Chondrocyte (in vitro differentiated cells): ENCODE measurements at regions not wholly inside any gene's neighbourhood (a gene's known extent, or its start where the extent isn't known, plus 50 kb on each side); places are given as distances from the start of the nearest gene placed in this dataset.
"Not testable (repeated sequence)": the region's sequence is repeated elsewhere in the genome, so short reads cannot be mapped to it uniquely, and the experiment has no call there.

ENCODE experiments used
- DNase-seq: peaks from one replicate; pipeline ENCODE4 v3.0.0; 2021; ENCODE audit warnings: mixed read lengths, low spot score
- H3K27ac Mint-ChIP-seq: one replicate; pipeline ENCODE4 v1.8.0; 2021; ENCODE audit warnings: mild to moderate bottlenecking, moderate library complexity, mixed read lengths; ENCODE audit not compliant: unreplicated experiment
- H3K27me3 Mint-ChIP-seq: 2 replicates; pipeline ENCODE4 v1.8.0; 2021; ENCODE audit warnings: low read depth, mixed read lengths
- H3K36me3 Mint-ChIP-seq: 2 replicates; pipeline ENCODE4 v1.8.0; 2021; ENCODE audit warnings: low read depth, mixed read lengths
- H3K4me1 Mint-ChIP-seq: 2 replicates; pipeline ENCODE4 v1.8.0; 2021; ENCODE audit warnings: low read depth, mild to moderate bottlenecking, mixed read lengths
- H3K4me3 Mint-ChIP-seq: one replicate; pipeline ENCODE4 v1.8.0; 2021; ENCODE audit warnings: mild to moderate bottlenecking, moderate library complexity, mixed read lengths; ENCODE audit not compliant: unreplicated experiment
- H3K9me3 Mint-ChIP-seq: 2 replicates; pipeline ENCODE4 v1.8.0; 2021; ENCODE audit warnings: low read depth, mixed read lengths
- TF ChIP-seq, protein P1 (sequence below): fragments of 200-600 bp; sonication (generic); IDR thresholded peaks from 2 replicates; pipeline ENCODE4 v1.5.0; 2021; ENCODE audit warnings: antibody characterized with exemption, mild to moderate bottlenecking, moderate library complexity

DNA sequence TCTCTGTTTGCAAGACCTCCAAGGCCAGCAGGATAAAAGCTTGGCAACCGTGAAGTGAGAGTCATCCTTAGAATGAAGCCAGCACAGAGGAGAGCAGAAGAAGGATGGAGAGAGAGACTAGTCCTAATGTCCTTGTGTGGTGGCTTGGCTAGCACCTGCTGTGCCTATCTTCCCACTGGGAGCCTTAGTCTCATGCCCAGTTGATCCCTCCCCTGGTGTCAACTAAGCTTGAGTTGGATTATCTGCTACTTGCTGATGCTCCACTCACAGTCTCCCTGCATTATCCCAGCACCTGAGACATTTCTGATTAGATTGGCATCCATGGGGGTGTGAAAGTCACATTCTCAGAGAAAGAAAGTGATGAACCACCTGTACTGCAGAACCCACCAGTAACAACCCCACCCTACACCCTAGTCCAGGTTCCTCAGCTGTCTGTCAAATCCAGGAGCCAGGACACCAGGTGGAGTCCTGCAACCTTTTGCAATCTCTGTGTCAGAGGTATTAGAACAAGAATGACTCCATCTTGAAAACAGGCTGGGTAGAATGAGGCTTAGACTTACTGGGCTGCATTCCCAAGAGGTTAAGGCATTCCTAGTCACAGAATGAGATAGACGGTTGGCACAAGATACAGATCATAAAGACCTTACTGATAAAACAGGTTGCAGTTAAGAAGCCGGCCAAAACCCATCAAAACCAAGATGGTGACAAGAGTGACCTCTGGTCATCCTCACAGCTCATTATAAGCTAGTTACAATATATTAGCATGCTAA lies 460.2 kb upstream of the C16orf82 start:
- H3K4me1 Mint-ChIP-seq = no peaks in the 10 kb centered on the region
- TF ChIP-seq, protein P1, sequence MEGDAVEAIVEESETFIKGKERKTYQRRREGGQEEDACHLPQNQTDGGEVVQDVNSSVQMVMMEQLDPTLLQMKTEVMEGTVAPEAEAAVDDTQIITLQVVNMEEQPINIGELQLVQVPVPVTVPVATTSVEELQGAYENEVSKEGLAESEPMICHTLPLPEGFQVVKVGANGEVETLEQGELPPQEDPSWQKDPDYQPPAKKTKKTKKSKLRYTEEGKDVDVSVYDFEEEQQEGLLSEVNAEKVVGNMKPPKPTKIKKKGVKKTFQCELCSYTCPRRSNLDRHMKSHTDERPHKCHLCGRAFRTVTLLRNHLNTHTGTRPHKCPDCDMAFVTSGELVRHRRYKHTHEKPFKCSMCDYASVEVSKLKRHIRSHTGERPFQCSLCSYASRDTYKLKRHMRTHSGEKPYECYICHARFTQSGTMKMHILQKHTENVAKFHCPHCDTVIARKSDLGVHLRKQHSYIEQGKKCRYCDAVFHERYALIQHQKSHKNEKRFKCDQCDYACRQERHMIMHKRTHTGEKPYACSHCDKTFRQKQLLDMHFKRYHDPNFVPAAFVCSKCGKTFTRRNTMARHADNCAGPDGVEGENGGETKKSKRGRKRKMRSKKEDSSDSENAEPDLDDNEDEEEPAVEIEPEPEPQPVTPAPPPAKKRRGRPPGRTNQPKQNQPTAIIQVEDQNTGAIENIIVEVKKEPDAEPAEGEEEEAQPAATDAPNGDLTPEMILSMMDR = no peak
- DNase-seq = no peak
- no peaks in the 10 kb centered on the region for H3K27me3 Mint-ChIP-seq
- H3K9me3 Mint-ChIP-seq = peaks cover 4% of the 10 kb centered on the region
- no peaks in the 10 kb centered on the region for H3K36me3 Mint-ChIP-seq
- H3K27ac Mint-ChIP-seq = no peak overlapping the region
- no peak overlapping the region for H3K4me3 Mint-ChIP-seq

DNA sequence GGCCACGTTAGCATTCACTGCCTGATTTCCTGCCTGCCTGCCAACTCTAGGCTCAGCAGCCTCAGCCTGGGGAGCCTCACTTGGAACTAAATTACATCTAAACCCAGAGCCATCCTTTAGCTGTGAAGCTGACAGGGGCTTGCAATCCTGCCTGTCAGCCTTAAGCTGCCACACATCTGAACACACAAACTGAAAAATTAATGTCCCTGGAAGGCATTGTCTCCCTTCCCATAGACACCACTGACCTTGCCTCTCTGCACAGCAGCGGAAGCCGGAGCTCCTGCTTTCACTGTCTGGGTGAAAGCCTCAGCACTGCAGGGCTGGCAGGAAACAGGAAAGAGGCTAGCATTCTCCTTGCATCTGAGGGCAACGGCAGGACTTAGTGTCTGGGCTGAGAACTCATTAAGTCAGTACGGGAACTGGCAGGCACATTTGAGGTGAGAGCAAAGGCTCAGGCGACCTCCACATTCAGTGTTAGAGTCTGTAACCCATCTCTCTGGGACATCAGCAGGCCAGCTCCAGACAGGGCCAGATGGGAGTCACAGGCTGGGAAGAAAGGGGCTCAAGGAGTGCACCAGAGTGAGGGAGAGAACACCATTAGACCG lies 452.4 kb upstream of the C16orf82 start:
- DNase-seq = no peak
- Mint-ChIP-seq H3K4me1 (no peaks in the 10 kb centered on the region), H3K27ac (no peak overlapping the region), H3K9me3 (peaks cover 22% of the 10 kb centered on the region), H3K27me3 (no peaks in the 10 kb centered on the region), H3K36me3 (peaks cover 1% of the 10 kb centered on the region), H3K4me3 (no peak overlapping the region)
- TF ChIP-seq, protein P1 = no peak

DNA sequence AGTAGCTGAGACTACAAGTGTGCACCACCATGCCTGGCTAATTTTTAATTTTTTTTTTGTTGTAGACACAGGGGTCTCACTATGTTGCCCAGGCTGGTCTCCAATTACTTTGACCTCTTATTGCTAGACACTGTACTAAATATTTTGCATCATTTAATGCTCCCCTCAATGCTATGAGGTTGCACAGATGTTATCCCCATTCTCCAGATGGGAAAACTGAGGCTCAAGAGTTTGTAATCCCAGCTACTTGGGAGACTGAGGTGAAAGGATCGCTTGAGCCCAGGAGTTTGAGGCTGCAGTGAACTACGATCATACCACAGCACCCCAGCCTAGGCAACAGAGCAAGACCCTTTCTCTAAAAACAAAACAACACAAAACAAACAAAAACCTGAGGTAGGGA lies 443.3 kb upstream of the C16orf82 start:
- H3K4me3 Mint-ChIP-seq = no peak overlapping the region
- H3K27ac Mint-ChIP-seq = no peak overlapping the region
- no peak for DNase-seq
- no peaks in the 10 kb centered on the region for H3K36me3 Mint-ChIP-seq
- H3K9me3 Mint-ChIP-seq = peaks cover 11% of the 10 kb centered on the region
- TF ChIP-seq, protein P1 = no peak
- H3K27me3 Mint-ChIP-seq = no peaks in the 10 kb centered on the region
- no peaks in the 10 kb centered on the region for H3K4me1 Mint-ChIP-seq

DNA sequence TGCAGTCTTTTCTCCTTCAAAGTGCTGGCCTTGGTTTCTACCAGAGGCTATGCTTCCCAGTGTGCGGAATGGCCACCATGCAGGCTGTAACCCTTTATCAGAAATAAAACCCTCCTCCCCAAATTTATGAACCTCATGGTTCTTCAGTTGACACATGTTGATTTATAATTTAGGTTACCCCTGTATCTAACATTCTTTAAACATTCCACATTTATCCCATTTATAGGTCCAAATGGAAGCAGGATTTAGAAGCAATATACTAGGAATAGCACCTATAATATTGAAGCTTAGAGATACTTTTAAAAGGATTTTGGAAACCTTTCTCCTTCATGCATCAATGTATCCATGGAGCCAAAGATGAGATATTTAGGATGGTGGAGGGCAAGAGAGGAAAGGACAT lies 438.8 kb upstream of the C16orf82 start:
- Mint-ChIP-seq H3K27me3 (no peaks in the 10 kb centered on the region), H3K36me3 (no peaks in the 10 kb centered on the region), H3K4me1 (no peaks in the 10 kb centered on the region), H3K27ac (no peak overlapping the region), H3K9me3 (peaks cover 19% of the 10 kb centered on the region), H3K4me3 (no peak overlapping the region)
- DNase-seq = no peak
- TF ChIP-seq, protein P1 = no peak

DNA sequence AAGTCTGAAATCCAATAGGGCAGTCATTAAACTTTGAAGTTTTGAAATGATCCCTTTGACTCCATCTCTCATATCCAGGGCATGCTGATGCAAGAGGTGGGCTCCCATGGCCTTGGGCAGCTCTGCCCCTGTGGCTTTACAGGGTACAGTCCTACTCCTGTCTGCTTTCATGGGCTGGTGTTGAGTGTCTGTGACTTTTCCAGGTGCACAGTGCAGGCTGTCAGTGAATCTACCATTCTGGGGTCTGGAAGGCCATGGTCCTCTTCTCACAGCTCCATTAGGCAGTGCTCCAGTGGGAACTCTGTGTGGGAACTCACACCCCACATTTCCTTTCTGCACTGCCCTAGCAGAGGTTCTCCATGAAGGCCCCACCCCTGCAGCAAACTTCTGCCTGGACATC lies 435.4 kb upstream of the C16orf82 start:
- H3K9me3 Mint-ChIP-seq = peaks cover 32% of the 10 kb centered on the region
- not testable (repeated sequence) for H3K27ac Mint-ChIP-seq, H3K27me3 Mint-ChIP-seq, H3K4me1 Mint-ChIP-seq, DNase-seq, H3K4me3 Mint-ChIP-seq, H3K36me3 Mint-ChIP-seq
